Mammary epithelial cell (primary cell): ENCODE measurements at regions not wholly inside any gene's neighbourhood (a gene's known extent, or its start where the extent isn't known, plus 50 kb on each side); places are given as distances from the start of the nearest gene placed in this dataset.

Experiments used
- EZH2 ChIP-seq: IDR thresholded peaks from 2 replicates; pipeline ENCODE4 v1.6.1; 2012; ENCODE audit warnings: low read length, inconsistent platforms, borderline replicate concordance
- TF ChIP-seq, protein P1 (sequence below), 2 donors: IDR thresholded peaks in 1 of 2; conservative IDR thresholded peaks in 1 of 2; 2 replicates each; pipeline ENCODE4 v1.5.1; 2011 to 2012; ENCODE audit warnings: inconsistent platforms in 2 of 2, low read length in 2 of 2, mild to moderate bottlenecking in 2 of 2, control low read depth in 1 of 2, low read depth in 1 of 2; ENCODE audit not compliant: insufficient read depth in 1 of 2; ENCODE audit errors: extremely low read depth in 1 of 2

DNA sequence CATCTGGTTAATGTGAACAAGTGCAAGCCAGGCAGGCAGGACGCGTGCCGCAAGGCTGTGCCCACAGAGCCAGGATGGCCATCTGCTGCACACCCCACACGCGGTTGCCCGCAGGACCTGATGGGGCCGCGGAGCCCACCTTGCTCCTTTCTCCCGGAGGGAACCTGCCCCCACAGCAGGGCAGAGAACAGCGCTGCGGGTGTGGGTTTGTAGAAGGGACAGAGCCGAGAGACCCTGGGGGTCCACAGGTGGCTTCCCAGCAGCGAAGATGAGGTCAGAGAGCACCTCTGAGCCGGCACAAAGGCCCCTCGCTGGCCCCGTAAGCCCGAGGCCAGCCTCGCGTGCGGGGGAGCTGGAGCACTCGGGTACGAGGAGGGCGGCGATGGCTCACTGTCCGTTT, 460.8 kb upstream of the SALL3 start:
- no peak for TF ChIP-seq EZH2
- TF ChIP-seq, protein P1, sequence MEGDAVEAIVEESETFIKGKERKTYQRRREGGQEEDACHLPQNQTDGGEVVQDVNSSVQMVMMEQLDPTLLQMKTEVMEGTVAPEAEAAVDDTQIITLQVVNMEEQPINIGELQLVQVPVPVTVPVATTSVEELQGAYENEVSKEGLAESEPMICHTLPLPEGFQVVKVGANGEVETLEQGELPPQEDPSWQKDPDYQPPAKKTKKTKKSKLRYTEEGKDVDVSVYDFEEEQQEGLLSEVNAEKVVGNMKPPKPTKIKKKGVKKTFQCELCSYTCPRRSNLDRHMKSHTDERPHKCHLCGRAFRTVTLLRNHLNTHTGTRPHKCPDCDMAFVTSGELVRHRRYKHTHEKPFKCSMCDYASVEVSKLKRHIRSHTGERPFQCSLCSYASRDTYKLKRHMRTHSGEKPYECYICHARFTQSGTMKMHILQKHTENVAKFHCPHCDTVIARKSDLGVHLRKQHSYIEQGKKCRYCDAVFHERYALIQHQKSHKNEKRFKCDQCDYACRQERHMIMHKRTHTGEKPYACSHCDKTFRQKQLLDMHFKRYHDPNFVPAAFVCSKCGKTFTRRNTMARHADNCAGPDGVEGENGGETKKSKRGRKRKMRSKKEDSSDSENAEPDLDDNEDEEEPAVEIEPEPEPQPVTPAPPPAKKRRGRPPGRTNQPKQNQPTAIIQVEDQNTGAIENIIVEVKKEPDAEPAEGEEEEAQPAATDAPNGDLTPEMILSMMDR (conservative IDR thresholded peaks at IDR 0.05 in 1 of 2, IDR thresholded peaks at IDR 0.05 in 1 of 2; ENCODE audit: extremely low read depth in 1 of 2, insufficient read depth in 1 of 2, low read depth in 1 of 2, low read length in 2 of 2), result no peak
